Mesothelial cell of epicardium (in vitro differentiated cells): ENCODE measurements at regions not wholly inside any gene's neighbourhood (a gene's known extent, or its start where the extent isn't known, plus 50 kb on each side); places are given as distances from the start of the nearest gene placed in this dataset.
A peak's percentile ranks its signal among the peaks of the same experiment; 100 is the strongest.

Experiments
- DNase-seq, 2 experiments: peaks; one replicate each; pipeline ENCODE4 v3.0.0; 2021; ENCODE audit warnings: low spot score in 2 of 2; ENCODE audit not compliant: unreplicated experiment in 2 of 2
- H3K27ac Mint-ChIP-seq: 2 replicates; pipeline ENCODE4 v1.8.0; 2021; ENCODE audit warnings: mixed read lengths
- H3K27me3 Mint-ChIP-seq: 2 replicates; pipeline ENCODE4 v1.8.0; 2021; ENCODE audit warnings: low read depth, mixed read lengths
- H3K36me3 Mint-ChIP-seq: 2 replicates; pipeline ENCODE4 v1.8.0; 2021; ENCODE audit warnings: mixed read lengths
- H3K4me1 Mint-ChIP-seq: 2 replicates; pipeline ENCODE4 v1.8.0; 2021; ENCODE audit warnings: mixed read lengths
- H3K4me3 Mint-ChIP-seq: 2 replicates; pipeline ENCODE4 v1.8.0; 2021; ENCODE audit warnings: mild to moderate bottlenecking, moderate library complexity, mixed read lengths
- H3K9me3 Mint-ChIP-seq: 2 replicates; pipeline ENCODE4 v1.8.0; 2021; ENCODE audit warnings: mixed read lengths
- CTCF ChIP-seq: fragments of 200-600 bp; sonication (generic); IDR thresholded peaks from one replicate; pipeline ENCODE4 v1.5.0; 2021; ENCODE audit warnings: antibody characterized with exemption; ENCODE audit not compliant: unreplicated experiment

DNA sequence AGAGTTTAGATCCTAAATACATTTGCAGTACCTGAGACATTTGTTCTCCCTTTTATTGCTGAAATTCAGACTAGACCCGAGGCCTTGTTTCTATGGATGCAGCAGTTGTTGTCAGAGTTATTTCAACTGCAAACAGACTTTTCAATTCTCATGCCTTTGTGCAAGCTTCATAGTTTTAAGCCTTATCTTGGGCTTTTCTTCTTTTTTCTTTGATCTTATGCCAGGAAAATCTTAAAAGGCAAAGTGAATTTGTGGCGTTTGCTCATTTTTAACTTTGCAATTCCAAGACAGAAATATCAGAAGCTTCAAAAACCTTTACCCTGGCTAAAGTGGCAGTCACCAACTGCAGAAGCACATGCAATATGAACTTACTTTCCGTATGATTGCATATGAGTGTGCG lies 576.7 kb downstream of the DIPK2A start:
- H3K4me3 Mint-ChIP-seq: no peak overlapping the region
- no peaks in the 10 kb centered on the region for H3K27me3 Mint-ChIP-seq
- H3K4me1 Mint-ChIP-seq: peaks cover 45% of the 10 kb centered on the region
- H3K9me3 Mint-ChIP-seq: no peaks in the 10 kb centered on the region
- TF ChIP-seq CTCF: no peak
- H3K27ac Mint-ChIP-seq: peak overlapping the region; percentile 75
- H3K36me3 Mint-ChIP-seq: no peaks in the 10 kb centered on the region
- DNase-seq: no peak

- H3K4me3 Mint-ChIP-seq: no peak overlapping the region
- no peak for TF ChIP-seq CTCF
- DNase-seq: no peak
- H3K9me3 Mint-ChIP-seq: no peaks in the 10 kb centered on the region
- no peaks in the 10 kb centered on the region for H3K36me3 Mint-ChIP-seq
- no peaks in the 10 kb centered on the region for H3K27me3 Mint-ChIP-seq
- peak overlapping the region; percentile 76 for H3K27ac Mint-ChIP-seq
- H3K4me1 Mint-ChIP-seq: peaks cover 51% of the 10 kb centered on the region
These were observed 577.5 kb downstream of the DIPK2A start for GRCh38 chr3:144549166-144549565.

DNA sequence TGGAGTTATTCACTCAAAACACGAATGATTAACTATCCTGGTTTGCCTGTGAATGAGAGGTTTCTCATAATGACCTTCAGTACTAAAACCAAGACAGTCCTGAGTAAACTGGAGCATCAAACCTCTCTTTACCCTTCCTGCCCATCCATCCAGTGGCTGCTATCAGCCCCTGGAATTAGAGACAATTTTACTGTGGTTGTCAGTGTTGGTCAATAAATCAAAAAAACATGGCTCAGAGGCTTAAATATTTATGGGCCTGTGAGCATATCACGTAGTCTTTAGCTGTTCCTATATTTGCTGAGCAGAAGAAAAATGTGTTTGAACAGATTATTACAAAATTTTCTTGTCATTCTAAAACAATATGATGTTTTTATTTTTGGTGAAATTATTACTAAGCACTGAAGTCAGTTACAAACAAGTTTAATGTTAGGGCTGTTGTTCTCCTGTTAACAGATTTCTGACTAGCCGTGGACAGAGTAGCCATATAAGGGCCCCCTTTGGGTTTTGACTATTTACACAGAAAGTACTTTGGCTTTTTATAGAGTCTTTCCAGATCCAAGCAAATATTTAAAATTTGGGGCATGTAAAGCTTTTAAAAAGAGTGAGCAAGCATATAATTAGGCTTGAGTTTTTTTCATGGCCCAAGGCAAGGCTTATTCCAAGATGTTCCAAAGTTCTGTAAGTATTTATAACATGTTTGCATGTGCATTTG lies 580.9 kb downstream of the DIPK2A start:
- TF ChIP-seq CTCF: no peak
- Mint-ChIP-seq H3K27ac (peak overlapping the region; percentile 31), H3K4me1 (peaks cover 54% of the 10 kb centered on the region), H3K4me3 (no peak overlapping the region), H3K36me3 (no peaks in the 10 kb centered on the region), H3K27me3 (no peaks in the 10 kb centered on the region), H3K9me3 (no peaks in the 10 kb centered on the region)
- DNase-seq: no peak

- no peaks in the 10 kb centered on the region for H3K27me3 Mint-ChIP-seq
- no peak overlapping the region for H3K27ac Mint-ChIP-seq
- H3K36me3 Mint-ChIP-seq: no peaks in the 10 kb centered on the region
- no peak overlapping the region for H3K4me3 Mint-ChIP-seq
- H3K9me3 Mint-ChIP-seq: no peaks in the 10 kb centered on the region
- TF ChIP-seq CTCF: no peak
- no peak for DNase-seq
- H3K4me1 Mint-ChIP-seq: peaks cover 50% of the 10 kb centered on the region
These were observed 581.7 kb downstream of the DIPK2A start for GRCh38 chr3:144553301-144553700.

GRCh38 chr3:144554889-144555288 lies 583.3 kb downstream of the DIPK2A start:
- Mint-ChIP-seq H3K27ac (no peak overlapping the region), H3K36me3 (no peaks in the 10 kb centered on the region), H3K27me3 (no peaks in the 10 kb centered on the region), H3K4me1 (peaks cover 37% of the 10 kb centered on the region), H3K4me3 (no peak overlapping the region), H3K9me3 (no peaks in the 10 kb centered on the region)
- no peak for TF ChIP-seq CTCF
- DNase-seq: no peak
